HG02759 (cell line): ENCODE measurements at regions not wholly inside any gene's neighbourhood (a gene's known extent, or its start where the extent isn't known, plus 50 kb on each side); places are given as distances from the start of the nearest gene placed in this dataset.
"Not testable (repeated sequence)": the region's sequence is repeated elsewhere in the genome, so short reads cannot be mapped to it uniquely, and the experiment has no call there.

Experiments
- ATAC-seq: cut with Tn5 transposase; IDR thresholded peaks from one replicate; pipeline ENCODE4 v1.9.1; 2021; ENCODE audit warnings: mild to moderate bottlenecking, moderate library complexity; ENCODE audit not compliant: unreplicated experiment

DNA sequence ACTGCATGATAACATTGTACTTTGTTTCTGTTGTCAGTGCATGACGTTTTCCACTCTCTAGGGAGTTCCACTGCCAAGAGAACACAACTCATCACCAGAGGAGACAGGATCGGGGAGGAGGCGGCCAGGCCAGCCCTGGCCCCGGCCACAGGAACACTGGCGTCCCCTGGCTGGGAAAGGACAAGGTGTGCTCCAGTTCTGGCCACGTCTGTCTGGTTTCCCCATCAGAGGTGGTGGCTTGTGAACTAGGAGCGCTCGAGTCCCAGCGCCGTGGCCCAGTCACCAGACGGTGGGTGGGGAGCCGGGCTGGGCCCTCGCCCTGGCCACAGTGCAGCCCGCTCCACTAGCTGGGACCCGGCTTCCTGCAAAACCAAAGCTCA, 211.9 kb upstream of the IRX4 start:
- ATAC-seq: no peak

- no peak for ATAC-seq
These were observed 211.3 kb upstream of the IRX4 start for GRCh38 chr5:2093859-2094615.

GRCh38 chr5:2091921-2092320, 209.2 kb upstream of the IRX4 start:
- no peak for ATAC-seq

DNA sequence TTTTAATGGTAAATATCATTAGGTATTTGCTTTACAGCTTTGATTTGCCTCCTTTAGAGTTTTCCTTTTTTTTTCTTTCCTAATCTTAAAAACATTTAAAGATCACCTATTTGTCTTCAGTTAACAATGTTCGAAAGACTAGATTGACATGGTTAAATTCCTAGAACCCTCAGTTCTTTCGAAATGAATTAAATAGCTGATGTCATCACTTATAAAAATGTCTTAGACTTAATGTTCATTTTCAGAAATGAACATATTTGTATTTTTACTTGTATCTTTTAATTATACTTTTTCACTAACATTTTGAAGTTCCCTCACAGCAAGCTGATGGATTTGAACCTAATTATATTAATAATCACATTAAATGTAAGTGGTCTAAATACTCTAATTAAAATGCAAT, 205.3 kb upstream of the IRX4 start:
- ATAC-seq: no peak

DNA sequence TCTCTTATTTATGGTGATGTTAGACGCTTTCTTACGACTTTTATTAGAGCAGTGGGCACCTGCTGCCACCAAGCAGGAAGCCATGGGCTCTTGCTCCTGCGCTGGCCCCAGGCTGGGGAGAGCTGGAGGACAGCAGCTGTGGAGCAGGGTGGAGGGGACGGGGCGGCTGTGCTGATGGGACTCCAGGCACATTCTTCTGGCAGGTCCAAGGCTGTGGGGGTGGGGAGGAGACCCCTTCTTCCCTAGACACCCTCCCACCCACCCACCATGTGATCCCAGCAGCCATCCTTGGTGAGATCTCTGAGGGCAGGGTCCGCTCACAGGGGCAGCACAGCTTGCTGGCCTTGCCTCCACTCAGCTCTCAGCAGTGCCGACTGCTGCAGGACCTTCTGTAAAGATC, 192.6 kb upstream of the IRX4 start:
- ATAC-seq: no peak

DNA sequence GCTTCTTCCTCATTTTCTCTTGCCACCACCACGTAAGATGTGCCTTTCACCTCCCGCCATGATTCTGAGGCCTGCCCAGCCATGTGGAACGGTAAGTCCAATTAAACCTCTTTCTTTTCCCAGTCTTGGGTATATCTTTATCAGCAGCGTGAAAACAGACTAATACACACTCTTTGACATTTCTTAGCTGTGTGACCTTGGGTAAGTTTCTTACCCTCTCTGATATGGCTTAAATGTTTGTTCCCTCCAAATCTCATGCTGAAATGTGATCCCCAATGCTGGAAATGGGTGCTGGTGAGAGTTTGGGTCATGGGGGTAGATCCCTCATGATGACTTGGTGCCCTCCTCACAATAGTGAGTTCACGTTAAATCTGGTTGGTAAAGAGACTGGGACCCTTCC, 188.8 kb upstream of the IRX4 start:
- ATAC-seq: no peak

DNA sequence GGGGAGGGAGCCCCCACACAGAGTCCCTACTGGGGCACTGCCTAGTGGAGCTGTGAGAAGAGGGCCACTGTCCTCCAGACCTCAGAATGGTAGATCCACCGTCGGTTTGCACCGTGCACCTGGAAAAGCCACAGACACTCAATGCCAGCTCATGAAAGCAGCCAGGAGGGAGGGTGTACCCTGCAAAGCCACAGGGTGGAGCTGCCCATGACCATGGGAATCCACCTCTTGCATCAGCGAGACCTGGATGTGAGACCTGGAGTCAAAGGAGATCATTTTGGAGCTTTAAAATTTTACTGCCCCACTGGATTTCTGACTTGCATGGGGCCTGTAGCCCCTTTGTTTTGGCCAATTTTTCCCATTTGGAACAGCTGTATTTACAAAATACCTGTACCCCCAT, 188.1 kb upstream of the IRX4 start:
- ATAC-seq: not testable (repeated sequence)

DNA sequence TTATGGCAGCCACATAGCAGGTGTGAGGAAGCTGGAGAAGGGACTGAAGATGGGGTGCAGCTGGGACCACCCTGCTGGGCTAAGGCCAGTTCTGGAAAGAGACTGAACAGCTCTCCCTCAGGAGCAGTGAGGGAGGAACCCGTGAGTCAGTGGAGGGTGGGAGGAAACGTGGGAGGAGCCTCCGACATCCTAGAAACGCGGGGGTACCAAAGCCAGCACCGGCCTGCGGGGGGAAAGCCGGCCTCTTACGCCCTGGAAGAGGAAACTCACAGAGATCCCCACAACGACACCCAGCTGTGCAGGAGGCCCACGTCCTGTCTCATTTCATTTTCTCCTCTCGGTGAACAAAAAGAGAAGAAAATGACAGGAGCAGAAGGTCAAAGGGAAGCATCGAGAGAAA, 185.8 kb upstream of the IRX4 start:
- no peak for ATAC-seq

GRCh38 chr5:2066373-2066772, 183.6 kb upstream of the IRX4 start:
- no peak for ATAC-seq

GRCh38 chr5:2063380-2063779, 180.7 kb upstream of the IRX4 start:
- not testable (repeated sequence) for ATAC-seq

DNA sequence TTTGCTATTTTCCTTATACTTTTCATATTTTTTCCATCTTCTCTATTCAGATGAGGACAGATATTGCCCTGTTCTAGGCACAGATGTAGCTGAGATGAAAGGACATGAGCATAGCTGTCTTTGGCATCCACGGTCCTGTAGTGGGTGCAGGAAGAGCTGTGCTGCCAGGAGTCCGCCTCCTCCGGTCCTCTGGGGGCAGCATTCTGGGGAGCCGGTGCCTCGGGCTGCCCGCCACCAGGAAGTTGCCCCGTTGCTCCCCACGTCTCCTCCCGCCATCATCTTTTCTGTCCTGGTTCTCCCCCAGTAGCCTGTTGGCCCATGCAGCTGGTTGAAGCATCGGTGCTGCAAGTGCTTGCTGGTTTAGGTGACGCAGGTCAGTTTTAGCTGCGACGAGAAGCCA, 170.0 kb upstream of the IRX4 start:
- ATAC-seq: no peak

DNA sequence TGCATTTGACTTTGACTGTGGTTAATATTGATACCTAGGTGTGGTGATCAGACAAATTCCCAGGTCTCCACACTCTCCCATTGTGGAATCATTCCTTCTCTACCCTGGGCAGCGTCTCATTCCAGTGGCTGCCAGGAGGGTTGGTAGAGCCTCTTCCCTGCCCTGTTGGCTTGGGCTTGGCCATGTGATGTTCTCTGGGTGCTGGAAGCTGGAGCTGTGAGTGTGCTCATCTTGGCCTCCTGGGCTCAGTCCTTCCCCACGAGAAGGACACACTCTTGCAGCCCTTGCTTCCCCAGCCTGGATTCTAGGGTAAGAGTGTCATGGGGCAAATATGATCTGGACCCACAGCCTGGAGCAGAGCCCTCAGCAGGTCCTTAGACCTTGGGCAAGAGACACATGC, 167.2 kb upstream of the IRX4 start:
- no peak for ATAC-seq

GRCh38 chr5:2048664-2049063, 165.9 kb upstream of the IRX4 start:
- ATAC-seq: no peak

GRCh38 chr5:2047341-2047927, 164.7 kb upstream of the IRX4 start:
- ATAC-seq: no peak

DNA sequence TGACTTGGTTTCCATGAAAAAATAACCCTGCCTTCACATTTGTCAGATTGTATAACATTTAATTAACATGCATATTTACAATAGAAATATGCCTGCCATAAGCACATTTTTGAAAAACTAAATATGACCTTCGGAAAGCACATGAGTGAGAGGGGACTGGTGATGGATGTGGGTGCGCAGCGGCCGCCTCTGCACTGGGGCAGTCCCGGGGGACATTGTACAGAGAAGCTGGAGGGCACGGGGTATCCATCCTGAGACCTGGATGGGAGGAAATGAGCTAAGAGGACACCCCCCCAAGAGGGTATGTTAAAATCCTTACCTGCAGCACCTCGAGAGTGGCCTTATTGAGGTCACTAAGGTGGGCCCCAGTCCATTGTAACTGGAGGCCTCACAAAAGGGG, 161.3 kb upstream of the IRX4 start:
- ATAC-seq: no peak

GRCh38 chr5:2039180-2039531, 156.4 kb upstream of the IRX4 start:
- ATAC-seq: no peak

GRCh38 chr5:2038321-2039179, 155.8 kb upstream of the IRX4 start:
- peak; percentile 96 for ATAC-seq

DNA sequence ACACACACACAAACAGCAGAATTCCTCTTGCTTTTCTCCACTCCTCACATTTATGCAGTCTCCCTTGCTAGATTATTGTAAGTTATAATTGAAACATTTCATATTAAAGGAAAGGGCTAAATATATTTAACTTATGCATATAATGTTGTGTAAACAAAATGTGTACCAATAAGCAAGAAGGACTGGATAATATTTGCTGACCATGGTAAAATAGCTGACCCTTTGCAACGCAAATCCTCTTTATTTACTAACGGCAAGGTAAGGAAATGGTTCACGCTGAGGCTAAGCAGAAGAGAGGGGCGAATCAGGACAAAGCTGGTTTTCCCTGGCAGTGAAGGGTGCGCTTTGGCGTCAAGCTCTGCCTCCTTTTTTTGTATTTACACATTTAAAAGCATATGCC, 154.2 kb upstream of the IRX4 start:
- ATAC-seq: no peak

GRCh38 chr5:2032432-2032831, 149.7 kb upstream of the IRX4 start:
- no peak for ATAC-seq

- ATAC-seq: no peak
These were observed 148.9 kb upstream of the IRX4 start for GRCh38 chr5:2031581-2031980.

DNA sequence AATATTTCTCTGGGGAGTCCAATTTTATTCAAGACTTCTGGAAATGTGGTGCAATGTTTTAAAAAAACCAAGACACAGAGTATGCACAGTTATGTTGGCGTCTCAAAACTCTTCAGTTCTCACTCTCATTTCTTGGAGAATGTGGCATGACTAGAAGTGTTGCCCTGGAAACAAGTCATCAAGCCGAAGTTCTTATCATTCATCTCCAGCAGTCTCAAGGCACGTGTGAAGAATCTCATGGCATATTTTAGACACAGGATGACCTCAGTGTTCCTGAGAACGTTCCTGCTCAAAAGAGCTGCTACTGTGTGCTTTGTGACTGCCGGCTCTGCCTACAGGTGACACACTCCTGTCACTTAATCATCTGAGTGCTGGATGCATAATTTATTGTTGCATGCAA, 147.4 kb upstream of the IRX4 start:
- ATAC-seq: no peak

DNA sequence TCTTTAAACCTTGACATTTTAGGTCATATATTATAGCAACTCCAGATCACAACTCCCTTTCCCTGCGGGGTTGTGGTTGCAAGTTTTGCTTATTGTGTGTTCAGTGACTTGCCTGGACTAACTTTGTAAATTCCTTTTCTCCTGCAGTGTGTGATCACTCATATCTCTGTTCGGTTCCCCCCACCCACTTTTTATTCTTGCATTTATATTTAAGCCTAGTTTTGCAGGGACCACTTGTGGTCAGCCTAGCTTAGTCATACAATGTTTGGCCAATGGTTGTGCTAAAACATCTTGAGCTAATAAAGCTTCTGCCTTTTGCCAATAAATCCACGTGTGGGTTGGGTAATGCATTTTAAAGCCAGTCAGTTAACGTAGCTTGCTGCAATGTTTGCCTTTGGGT, 146.5 kb upstream of the IRX4 start:
- ATAC-seq: no peak
